Mucosa of descending colon (tissue), 3 donors: ENCODE measurements at regions not wholly inside any gene's neighbourhood (a gene's known extent, or its start where the extent isn't known, plus 50 kb on each side); places are given as distances from the start of the nearest gene placed in this dataset.

Experiments
- ATAC-seq: fragments of 200-7000 bp; cut with Tn5 transposase; one replicate; pipeline ENCODE4 v1.9.1; 2020; ENCODE audit warnings: mild to moderate bottlenecking, moderate library complexity
- DNase-seq, 3 donors: peaks; one replicate each; pipeline ENCODE4 v3.0.0-alpha.2; 2020
- H3K36me3 ChIP-seq: fragments of 200-600 bp; one replicate; pipeline ENCODE4 v1.8.0; 2021; ENCODE audit warnings: low read depth, mild to moderate bottlenecking
- H3K4me1 ChIP-seq: fragments of 200-600 bp; one replicate; pipeline ENCODE4 v1.8.0; 2021; ENCODE audit warnings: low read depth, mild to moderate bottlenecking
- H3K4me3 ChIP-seq: fragments of 200-600 bp; one replicate; pipeline ENCODE4 v1.8.0; 2021; ENCODE audit warnings: mild to moderate bottlenecking
- H3K9me3 ChIP-seq: fragments of 200-600 bp; one replicate; pipeline ENCODE4 v1.8.0; 2021; ENCODE audit warnings: mild to moderate bottlenecking
- intact Hi-C, 2 donors: fragments of 100-400 bp; cut with DNase I in 1 of 2; cut with micrococcal nuclease in 1 of 2; formaldehyde crosslinking; loops; one replicate each; pipeline versions ENCODE4 v1.11.0 to v1.11.1; 2022; cut with DNase I, micrococcal nuclease
- TF ChIP-seq, protein P1 (sequence below): fragments of 200-600 bp; IDR thresholded peaks from one replicate; pipeline ENCODE4 v1.8.0; 2022; ENCODE audit warnings: antibody characterized with exemption, mild to moderate bottlenecking
- donor health status: DM: no; HTN: no; CAD: no; lungs with moderate emphysema.
- donor health status: DM: no; HTN: no; CAD: no.
- donor health status: DM: no; HTN: yes; CAD: no.

DNA sequence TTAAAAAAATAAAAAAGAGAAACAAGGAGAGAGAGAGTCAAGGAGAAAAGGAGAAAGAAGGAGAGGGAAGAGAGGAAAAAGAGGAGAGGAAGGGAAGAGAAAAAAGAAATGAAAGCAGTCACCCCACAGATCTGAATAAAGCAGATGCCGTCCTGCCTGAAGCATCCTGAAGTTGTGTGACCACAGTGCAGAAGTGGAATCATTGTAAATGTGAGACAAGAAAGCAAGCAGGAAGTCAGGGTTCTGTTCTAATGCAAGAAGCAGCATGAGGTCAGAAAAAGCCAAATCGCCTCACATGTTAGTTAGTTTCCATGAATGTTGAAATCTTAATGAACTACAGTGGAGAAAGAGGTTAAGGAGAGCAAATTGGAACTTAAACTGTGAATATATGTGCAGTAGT lies 692.5 kb downstream of the CENPC start:
- ATAC-seq, result no peak
- intact Hi-C loops, result no loop called here

DNA sequence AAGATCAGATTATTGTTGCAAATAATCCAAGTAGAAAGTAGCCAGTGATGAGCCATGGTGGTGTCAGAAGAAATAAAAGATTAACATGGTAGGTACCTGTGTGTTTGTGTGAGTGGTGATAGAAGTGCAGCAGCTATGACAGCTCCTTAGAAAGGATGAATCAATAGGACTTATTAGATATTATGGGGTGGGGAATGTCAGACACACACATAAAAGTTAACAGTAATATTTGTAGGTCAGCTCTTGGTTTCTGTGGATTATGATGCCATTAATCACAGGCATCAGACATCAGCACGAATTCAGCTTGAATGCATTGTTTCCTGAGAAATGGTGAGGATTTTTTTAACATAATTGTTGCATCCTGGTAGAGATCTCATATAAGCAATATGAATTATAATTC lies 695.7 kb downstream of the CENPC start:
- Histone ChIP-seq H3K36me3 (no peaks in the 10 kb centered on the region), H3K9me3 (no peaks in the 10 kb centered on the region), H3K4me3 (no peak overlapping the region), H3K4me1 (no peaks in the 10 kb centered on the region)
- DNase-seq, result no peak
- no peak for ATAC-seq
- TF ChIP-seq, protein P1, sequence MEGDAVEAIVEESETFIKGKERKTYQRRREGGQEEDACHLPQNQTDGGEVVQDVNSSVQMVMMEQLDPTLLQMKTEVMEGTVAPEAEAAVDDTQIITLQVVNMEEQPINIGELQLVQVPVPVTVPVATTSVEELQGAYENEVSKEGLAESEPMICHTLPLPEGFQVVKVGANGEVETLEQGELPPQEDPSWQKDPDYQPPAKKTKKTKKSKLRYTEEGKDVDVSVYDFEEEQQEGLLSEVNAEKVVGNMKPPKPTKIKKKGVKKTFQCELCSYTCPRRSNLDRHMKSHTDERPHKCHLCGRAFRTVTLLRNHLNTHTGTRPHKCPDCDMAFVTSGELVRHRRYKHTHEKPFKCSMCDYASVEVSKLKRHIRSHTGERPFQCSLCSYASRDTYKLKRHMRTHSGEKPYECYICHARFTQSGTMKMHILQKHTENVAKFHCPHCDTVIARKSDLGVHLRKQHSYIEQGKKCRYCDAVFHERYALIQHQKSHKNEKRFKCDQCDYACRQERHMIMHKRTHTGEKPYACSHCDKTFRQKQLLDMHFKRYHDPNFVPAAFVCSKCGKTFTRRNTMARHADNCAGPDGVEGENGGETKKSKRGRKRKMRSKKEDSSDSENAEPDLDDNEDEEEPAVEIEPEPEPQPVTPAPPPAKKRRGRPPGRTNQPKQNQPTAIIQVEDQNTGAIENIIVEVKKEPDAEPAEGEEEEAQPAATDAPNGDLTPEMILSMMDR, result no peak
- intact Hi-C loops, result no loop called here

More for the DNA sequence above, 692.5 kb downstream of the CENPC start:
- no peak for DNase-seq
- TF ChIP-seq, protein P1, result no peak
- H3K36me3 ChIP-seq, result no peaks in the 10 kb centered on the region
- H3K4me3 ChIP-seq, result no peak overlapping the region
- no peaks in the 10 kb centered on the region for H3K9me3 ChIP-seq
- H3K4me1 ChIP-seq, result no peaks in the 10 kb centered on the region

- Histone ChIP-seq H3K36me3 (no peaks in the 10 kb centered on the region), H3K9me3 (no peaks in the 10 kb centered on the region), H3K4me3 (no peak overlapping the region), H3K4me1 (no peaks in the 10 kb centered on the region)
- no peak for ATAC-seq
- intact Hi-C loops, result no loop called here
- TF ChIP-seq, protein P1, result no peak
- no peak for DNase-seq
Measured at GRCh38 chr4:66842724-66843088, 702.6 kb downstream of the CENPC start.

DNA sequence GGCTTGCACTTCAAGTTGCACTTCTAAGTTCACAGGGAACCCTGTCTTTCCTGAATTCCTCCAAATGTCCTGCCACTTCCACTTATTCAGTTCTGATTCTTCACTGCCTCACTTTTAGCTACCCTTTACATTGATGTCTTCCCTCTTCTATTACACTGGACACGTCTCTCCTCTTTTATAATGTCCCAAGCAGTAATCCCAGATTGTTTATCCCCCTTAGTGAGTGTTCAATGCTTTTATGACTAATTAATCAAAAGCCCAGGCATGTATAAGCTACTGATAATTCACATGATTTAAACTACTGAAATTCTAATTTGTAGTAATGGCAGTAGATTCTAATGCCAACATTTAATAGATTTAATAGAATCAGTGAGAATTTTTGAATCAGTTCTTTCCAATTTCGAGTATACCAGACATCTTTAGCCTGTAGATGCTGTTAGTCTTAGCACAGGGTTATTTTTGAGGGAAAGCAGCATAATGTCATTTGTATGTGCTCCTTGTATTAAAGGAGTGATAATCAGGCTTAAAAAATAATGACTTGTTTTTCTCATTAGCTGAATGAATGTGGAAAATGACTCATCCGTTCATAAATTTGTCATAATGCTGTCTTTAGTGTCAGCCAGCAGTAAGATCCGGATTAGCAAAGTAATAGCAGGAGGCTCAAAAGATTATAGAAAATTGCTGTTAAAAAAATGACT lies 703.1 kb downstream of the CENPC start:
- ATAC-seq (no peak), DNase-seq (no peak)
- Histone ChIP-seq H3K4me1 (no peaks in the 10 kb centered on the region), H3K4me3 (no peak overlapping the region), H3K9me3 (no peaks in the 10 kb centered on the region), H3K36me3 (no peaks in the 10 kb centered on the region)
- TF ChIP-seq, protein P1, result no peak
- intact Hi-C loops, result no loop called here

- TF ChIP-seq, protein P1, result no peak
- Histone ChIP-seq H3K9me3 (no peaks in the 10 kb centered on the region), H3K4me1 (no peaks in the 10 kb centered on the region), H3K4me3 (no peak overlapping the region), H3K36me3 (no peaks in the 10 kb centered on the region)
- intact Hi-C loops, result no loop called here
- no peak for DNase-seq
- no peak for ATAC-seq
Measured at GRCh38 chr4:66840178-66840577, 705.1 kb downstream of the CENPC start.
